K562 (cell line): ENCODE measurements at regions not wholly inside any gene's neighbourhood (a gene's known extent, or its start where the extent isn't known, plus 50 kb on each side); places are given as distances from the start of the nearest gene placed in this dataset.

Experiments
- ATAC-seq: fragments of 200-7000 bp; cut with Tn5 transposase; 3 replicates; pipeline ENCODE4 v1.9.1; 2020; ENCODE audit warnings: moderate library complexity
- BruUV-seq: library from RNA; stranded (reverse); fragments of 400-500 nt; replicated peaks from 2 replicates; lab custom pipeline; 2021; lab: Mats Ljungman, UMichigan
- CTCF ChIA-PET: fragments of 300-600 bp; formaldehyde crosslinking; extraction: SDS; loops from one replicate; lab custom pipeline; 2021; ENCODE audit warnings: low intra/inter-chr PET ratio; lab: Yijun Ruan, JAX
- POLR2A ChIA-PET: fragments of 300-600, 350-650 bp; sonication (Branson Sonifier 250); formaldehyde crosslinking; extraction: SDS; loops from one replicate; lab custom pipeline; 2021; ENCODE audit warnings: antibody characterized with exemption, inconsistent platforms; lab: Yijun Ruan, JAX
- DNase-seq, 4 experiments: peaks; one replicate each; pipeline versions ENCODE4 v3.0.0 to v3.0.0-alpha.2; 2011 to 2018; ENCODE audit warnings: low spot score in 3 of 4, mixed read lengths in 3 of 4; ENCODE audit errors: extremely low read depth in 1 of 4
- FAIRE-seq: peaks from 2 replicates; lab custom pipeline; 2011; peaks lifted over from hg19 to GRCh38; lab: Jason Lieb, UNC
- H2AFZ ChIP-seq: 2 replicates; pipeline ENCODE4 v1.6.0; 2011; ENCODE audit warnings: low read depth, low read length, control low read depth, inconsistent platforms
- H3K27ac ChIP-seq: fragments of 200-600 bp; 3 replicates; pipeline ENCODE4 v1.8.0; 2011; ENCODE audit warnings: low read depth, mild to moderate bottlenecking, control low read depth, inconsistent platforms, low read length, moderate library complexity, mixed read lengths; ENCODE audit errors: extremely low read depth
- H3K27me3 ChIP-seq, 2 experiments: fragments of 300-600 bp in 1 of 2; 2 replicates in 1 of 2; 3 replicates in 1 of 2; pipeline versions ENCODE4 v1.6.0 to v1.8.0; 2011; ENCODE audit warnings: inconsistent platforms in 2 of 2, low read length in 2 of 2, mild to moderate bottlenecking in 1 of 2, mixed read lengths in 1 of 2, moderate library complexity in 1 of 2; ENCODE audit not compliant: control insufficient read depth in 2 of 2, insufficient read depth in 2 of 2
- H3K36me3 ChIP-seq: fragments of 300-600 bp; 3 replicates; pipeline ENCODE4 v1.8.0; 2011; ENCODE audit warnings: mild to moderate bottlenecking, low read length, inconsistent platforms; ENCODE audit not compliant: control insufficient read depth, insufficient read depth
- H3K4me1 ChIP-seq, 2 experiments: fragments of 200-600 bp in 1 of 2; replicated peaks in 1 of 2; 2 replicates in 1 of 2; 3 replicates in 1 of 2; pipeline versions ENCODE4 v1.5.1 to v1.8.0; 2011; ENCODE audit warnings: inconsistent platforms in 2 of 2, low read length in 2 of 2, mild to moderate bottlenecking in 1 of 2, mixed read lengths in 1 of 2, moderate library complexity in 1 of 2; ENCODE audit not compliant: control insufficient read depth in 2 of 2, insufficient read depth in 2 of 2
- H3K4me2 ChIP-seq: 2 replicates; pipeline ENCODE4 v1.6.1; 2011; ENCODE audit warnings: low read length, control low read depth, inconsistent platforms, mixed read lengths; ENCODE audit not compliant: insufficient read depth
- H3K4me3 ChIP-seq: fragments of 200-600 bp; sonication (generic), shearing (Covaris generic); 2 replicates; pipeline ENCODE4 v1.5.1; 2016; ENCODE audit warnings: control low read depth, inconsistent platforms
- H3K79me2 ChIP-seq: fragments of 200-600 bp; 3 replicates; pipeline ENCODE4 v1.8.0; 2011; ENCODE audit warnings: low read length, inconsistent platforms; ENCODE audit not compliant: control insufficient read depth, insufficient read depth
- H3K9ac ChIP-seq, 2 experiments: 2 replicates each; pipeline versions ENCODE4 v1.6.0 to v1.6.1; 2011; ENCODE audit warnings: low read depth in 2 of 2, low read length in 2 of 2, control low read depth in 1 of 2, inconsistent platforms in 1 of 2, mild to moderate bottlenecking in 1 of 2, mixed read lengths in 1 of 2; ENCODE audit not compliant: insufficient read depth in 1 of 2
- H3K9me1 ChIP-seq: one replicate; pipeline ENCODE4 v1.6.0; 2011; ENCODE audit warnings: inconsistent platforms, mild to moderate bottlenecking, low read length, moderate library complexity; ENCODE audit not compliant: control insufficient read depth, insufficient read depth
- H3K9me3 ChIP-seq: replicated peaks from 2 replicates; pipeline ENCODE4 v1.5.1; 2011; ENCODE audit warnings: low read depth, low read length, inconsistent platforms; ENCODE audit not compliant: control insufficient read depth, insufficient read depth
- H4K20me1 ChIP-seq: replicated peaks from 2 replicates; pipeline ENCODE4 v1.6.1; 2011; ENCODE audit warnings: low read length, inconsistent platforms, mixed read lengths; ENCODE audit not compliant: control insufficient read depth, insufficient read depth
- ADNP ChIP-seq: fragments of 200-800 bp; sonication (Bioruptor generic); IDR thresholded peaks from 2 replicates; pipeline ENCODE4 v1.6.1; 2016; ENCODE audit warnings: missing genetic modification characterization, missing compliant biosample characterization
- ELF1 ChIP-seq: fragments of 200-800 bp; sonication (Bioruptor generic); IDR thresholded peaks from 2 replicates; pipeline ENCODE4 v1.6.1; 2016; ENCODE audit warnings: missing genetic modification characterization, missing compliant biosample characterization
- ELF2 ChIP-seq: fragments of 250-450 bp; sonication (Bioruptor Pico); IDR thresholded peaks from 2 replicates; pipeline ENCODE4 v1.5.0; 2021; ENCODE audit warnings: mild to moderate bottlenecking
- FOXA3 ChIP-seq, 2 experiments: fragments of 450-650 bp in 1 of 2; sonication (generic) in 1 of 2; formaldehyde crosslinking; IDR thresholded peaks in 1 of 2; conservative IDR thresholded peaks in 1 of 2; 2 replicates each; pipeline versions ENCODE4 v1.4.0 to v1.8.0; 2020 to 2022; ENCODE audit warnings: mild to moderate bottlenecking in 2 of 2, missing genetic modification reagents in 1 of 2
- MAFF ChIP-seq: IDR thresholded peaks from 2 replicates; pipeline ENCODE4 v1.6.1; 2012; ENCODE audit warnings: low read length, improper control_type of control experiment
- MAFK ChIP-seq: IDR thresholded peaks from 2 replicates; pipeline ENCODE4 v1.6.1; 2011; ENCODE audit warnings: low read length, improper control_type of control experiment
- NFIC ChIP-seq: fragments of 450-650 bp; IDR thresholded peaks from 2 replicates; pipeline ENCODE4 v1.6.1; 2017; ENCODE audit warnings: mild to moderate bottlenecking, inconsistent platforms
- NFIX ChIP-seq: fragments of 250-450 bp; sonication (Bioruptor Pico); IDR thresholded peaks from 2 replicates; pipeline ENCODE4 v1.4.0; 2020; ENCODE audit warnings: low read depth, mild to moderate bottlenecking, moderate library complexity
- PHF21A ChIP-seq: fragments of 450-650 bp; IDR thresholded peaks from 2 replicates; pipeline ENCODE4 v1.6.1; 2017; ENCODE audit warnings: low read depth, borderline replicate concordance
- RBM39 ChIP-seq: fragments of 200-400 bp; formaldehyde crosslinking; optimal IDR thresholded peaks from 2 replicates; pipeline ENCODE3; 2018; ENCODE audit warnings: low read depth, low read length
- SMARCC2 ChIP-seq: fragments of 450-650 bp; IDR thresholded peaks from 2 replicates; pipeline ENCODE4 v1.6.1; 2017; ENCODE audit warnings: antibody characterized with exemption, moderate library complexity, mild to moderate bottlenecking, low read depth
- SMARCE1 ChIP-seq: fragments of 450-650 bp; IDR thresholded peaks from 2 replicates; pipeline ENCODE4 v1.7.1; 2016; ENCODE audit warnings: mild to moderate bottlenecking
- ZFX ChIP-seq: sonication (generic); formaldehyde crosslinking; IDR thresholded peaks from 2 replicates; pipeline ENCODE4 v1.8.0; 2022; ENCODE audit warnings: mild to moderate bottlenecking, missing genetic modification reagents, moderate library complexity
- ZNF121 ChIP-seq: sonication (generic); formaldehyde crosslinking; conservative IDR thresholded peaks from 2 replicates; pipeline ENCODE4 v1.8.0; 2022; ENCODE audit warnings: missing genetic modification reagents
- ZNF3 ChIP-seq: fragments of 250-450 bp; sonication (Bioruptor Pico); IDR thresholded peaks from 2 replicates; pipeline ENCODE4 v1.5.0; 2021; ENCODE audit warnings: mild to moderate bottlenecking, moderate library complexity
- ZNF316 ChIP-seq: fragments of 450-650 bp; IDR thresholded peaks from 2 replicates; pipeline ENCODE4 v1.6.1; 2016
- WGBS: fragments of 100-300 bp; shearing (Covaris generic); methylation state at CpG from one replicate; pipeline ENCODE4 v1.1.6; 2016; ENCODE audit warnings: low coverage, mixed read lengths; ENCODE audit not compliant: insufficient coverage; ENCODE audit errors: missing lambda C conversion rate; 5-methylcytosine and 5-hydroxymethylcytosine counted together
- in situ Hi-C: fragments of 300-500 bp; cut with MboI; formaldehyde crosslinking; loops from 4 replicates; pipeline ENCODE4 v1.15.0; 2018; ENCODE audit warnings: inconsistent platforms, mixed read lengths
- intact Hi-C: fragments of 100-400 bp; cut with micrococcal nuclease; formaldehyde crosslinking; loops from 2 replicates; pipeline ENCODE4 v1.14.2; 2022
- TF ChIP-seq, protein P1 (sequence below), 2 experiments: fragments of 450-650 bp; IDR thresholded peaks; 2 replicates each; pipeline ENCODE4 v1.6.1; 2016; ENCODE audit warnings: mild to moderate bottlenecking in 2 of 2, borderline replicate concordance in 1 of 2, low read depth in 1 of 2, moderate library complexity in 1 of 2

DNA sequence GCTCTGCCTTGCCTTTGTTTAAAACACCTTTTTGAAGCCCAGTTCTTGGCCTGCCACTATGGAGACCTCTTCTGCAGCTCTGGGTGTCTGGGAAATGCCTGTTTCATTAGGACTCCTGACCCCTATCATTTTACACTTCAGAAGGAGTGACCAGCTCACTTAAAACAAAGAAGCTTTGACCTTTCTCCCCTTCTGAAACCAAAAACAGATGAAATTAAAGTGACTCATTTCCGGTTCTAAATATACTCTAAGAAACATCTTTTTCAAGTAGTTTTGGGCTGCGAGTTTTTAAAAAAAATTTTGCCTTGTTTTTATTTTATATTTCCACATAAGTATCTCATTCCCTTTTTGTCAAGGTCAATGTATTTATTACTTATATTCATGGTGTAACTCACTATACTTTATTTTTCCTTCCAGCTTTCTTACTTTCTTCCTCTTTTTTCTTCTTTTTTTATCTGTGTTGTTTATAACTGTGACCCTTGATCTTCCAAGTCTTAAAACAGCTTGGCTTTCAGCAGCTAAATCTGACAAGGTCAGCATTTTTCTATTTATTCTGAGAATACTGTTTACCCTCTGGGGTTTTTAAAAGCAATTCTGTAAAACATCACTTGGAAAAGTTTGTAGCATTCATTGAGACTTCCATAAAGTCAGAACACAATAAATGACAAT, 672.9 kb downstream of the NR2F1-AS1 start:
- no peak overlapping the region for H3K4me3 ChIP-seq
- ATAC-seq (no peak), FAIRE-seq (no peak), DNase-seq (no peak)
- intact Hi-C loops = no loop called here
- CTCF ChIA-PET = no interaction called here
- POLR2A ChIA-PET = interaction anchor here (1.0 kb wide), 1 partner anchor 9 kb away, joined by 3 read pairs; no protein-coding TSS in a partner anchor
- no peak overlapping the region for H2AFZ ChIP-seq
- no peak overlapping the region for H3K27ac ChIP-seq
- WGBS = 0% methylated on average over 2 of the region's 2 CpGs
- no peaks in the 10 kb centered on the region for H4K20me1 ChIP-seq
- no peaks in the 10 kb centered on the region for H3K9me1 ChIP-seq
- no peaks in the 10 kb centered on the region for H3K79me2 ChIP-seq
- H3K9me3 ChIP-seq = no peaks in the 10 kb centered on the region
- in situ Hi-C loops = no loop called here
- no peaks in the 10 kb centered on the region for H3K4me1 ChIP-seq
- no peak overlapping the region for H3K4me2 ChIP-seq
- no peak overlapping the region for H3K9ac ChIP-seq
- H3K36me3 ChIP-seq = no peaks in the 10 kb centered on the region
- H3K27me3 ChIP-seq = no peaks in the 10 kb centered on the region
- no TSS peak for BruUV-seq
- TF ChIP-seq ELF1 (tag) = no peak
- TF ChIP-seq SMARCE1 = no peak
- TF ChIP-seq FOXA3 (CRISPR knock-in tag; conservative IDR thresholded peaks at IDR 0.05 in 1 of 2, IDR thresholded peaks at IDR 0.05 in 1 of 2) = no peak
- no peak for TF ChIP-seq ZNF121 (CRISPR knock-in tag)
- no peak for TF ChIP-seq ZNF3 (CRISPR knock-in tag)
- TF ChIP-seq, protein P1, sequence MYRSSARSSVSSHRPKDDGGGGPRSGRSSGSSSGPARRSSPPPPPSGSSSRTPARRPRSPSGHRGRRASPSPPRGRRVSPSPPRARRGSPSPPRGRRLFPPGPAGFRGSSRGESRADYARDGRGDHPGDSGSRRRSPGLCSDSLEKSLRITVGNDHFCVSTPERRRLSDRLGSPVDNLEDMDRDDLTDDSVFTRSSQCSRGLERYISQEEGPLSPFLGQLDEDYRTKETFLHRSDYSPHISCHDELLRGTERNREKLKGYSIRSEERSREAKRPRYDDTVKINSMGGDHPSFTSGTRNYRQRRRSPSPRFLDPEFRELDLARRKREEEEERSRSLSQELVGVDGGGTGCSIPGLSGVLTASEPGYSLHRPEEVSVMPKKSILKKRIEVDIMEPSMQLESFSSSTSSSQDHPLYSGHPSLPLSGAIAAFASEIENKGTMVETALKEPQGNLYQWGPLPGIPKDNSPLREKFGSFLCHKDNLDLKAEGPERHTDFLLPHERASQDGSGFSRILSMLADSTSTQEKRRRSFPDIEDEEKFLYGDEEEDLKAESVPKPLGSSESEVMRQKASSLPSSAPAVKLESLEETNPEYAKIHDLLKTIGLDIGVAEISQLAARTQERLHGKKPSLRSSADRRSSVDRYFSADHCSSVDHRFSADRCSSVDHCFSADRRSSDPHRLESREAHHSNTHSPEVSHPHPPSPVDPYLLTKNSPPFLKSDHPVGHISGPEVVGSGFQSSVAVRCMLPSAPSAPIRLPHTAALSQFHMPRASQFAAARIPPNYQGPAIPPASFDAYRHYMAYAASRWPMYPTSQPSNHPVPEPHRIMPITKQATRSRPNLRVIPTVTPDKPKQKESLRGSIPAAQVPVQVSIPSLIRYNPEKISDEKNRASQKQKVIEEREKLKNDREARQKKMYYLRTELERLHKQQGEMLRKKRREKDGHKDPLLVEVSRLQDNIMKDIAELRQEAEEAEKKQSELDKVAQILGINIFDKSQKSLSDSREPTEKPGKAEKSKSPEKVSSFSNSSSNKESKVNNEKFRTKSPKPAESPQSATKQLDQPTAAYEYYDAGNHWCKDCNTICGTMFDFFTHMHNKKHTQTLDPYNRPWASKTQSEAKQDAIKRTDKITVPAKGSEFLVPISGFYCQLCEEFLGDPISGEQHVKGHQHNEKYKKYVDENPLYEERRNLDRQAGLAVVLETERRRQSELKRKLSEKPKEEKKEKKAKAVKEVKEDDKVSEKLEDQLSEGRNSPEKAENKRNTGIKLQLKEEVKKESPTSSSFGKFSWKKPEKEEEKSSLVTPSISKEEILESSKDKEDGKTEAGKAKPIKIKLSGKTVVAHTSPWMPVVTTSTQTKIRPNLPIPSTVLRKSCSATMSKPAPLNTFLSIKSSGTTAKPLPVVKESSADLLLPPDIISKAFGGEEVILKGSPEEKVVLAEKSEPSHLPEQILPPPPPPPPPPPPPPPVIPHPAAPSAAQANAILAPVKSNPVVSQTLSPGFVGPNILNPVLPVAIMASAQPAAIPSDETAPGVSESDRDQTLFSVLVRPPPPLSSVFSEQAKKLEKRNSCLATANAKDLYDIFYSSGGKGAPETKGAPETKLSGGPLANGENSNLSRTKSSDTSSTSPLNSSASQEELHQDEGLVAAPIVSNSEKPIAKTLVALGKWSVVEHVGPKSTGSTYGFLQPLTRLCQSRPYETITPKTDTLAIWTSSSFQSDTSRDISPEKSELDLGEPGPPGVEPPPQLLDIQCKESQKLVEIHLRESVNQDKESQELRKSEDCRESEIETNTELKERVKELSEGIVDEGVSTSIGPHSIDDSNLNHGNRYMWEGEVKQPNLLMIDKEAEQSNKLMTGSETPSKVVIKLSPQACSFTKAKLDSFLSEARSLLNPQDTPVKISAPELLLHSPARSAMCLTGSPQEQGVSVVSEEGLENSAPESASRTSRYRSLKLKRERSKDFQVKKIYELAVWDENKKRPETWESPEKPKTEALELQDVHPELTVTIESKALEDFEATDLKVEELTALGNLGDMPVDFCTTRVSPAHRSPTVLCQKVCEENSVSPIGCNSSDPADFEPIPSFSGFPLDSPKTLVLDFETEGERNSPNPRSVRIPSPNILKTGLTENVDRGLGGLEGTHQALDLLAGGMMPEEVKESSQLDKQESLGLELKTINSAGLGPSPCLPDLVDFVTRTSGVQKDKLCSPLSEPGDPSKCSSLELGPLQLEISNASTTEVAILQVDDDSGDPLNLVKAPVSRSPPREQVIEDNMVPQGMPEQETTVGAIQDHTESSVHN (IDR thresholded peaks at IDR 0.05; ENCODE audit: borderline replicate concordance in 1 of 2, low read depth in 1 of 2) = no peak
- no peak for TF ChIP-seq NFIC
- TF ChIP-seq MAFK = peak; percentile 53; the same call in 1 of the 2 replicates
- no peak for TF ChIP-seq ADNP
- no peak for TF ChIP-seq ELF2 (CRISPR knock-in tag)
- TF ChIP-seq SMARCC2 = no peak
- TF ChIP-seq ZNF316 = peak; percentile 41
- no peak for TF ChIP-seq ZFX (CRISPR knock-in tag)
- TF ChIP-seq PHF21A = no peak
- TF ChIP-seq MAFF = peak; percentile 55
- TF ChIP-seq NFIX (CRISPR knock-in tag) = no peak
- no peak for TF ChIP-seq RBM39
